HG02610 (cell line): ENCODE measurements at regions not wholly inside any gene's neighbourhood (a gene's known extent, or its start where the extent isn't known, plus 50 kb on each side); places are given as distances from the start of the nearest gene placed in this dataset.

Experiments
- ATAC-seq: cut with Tn5 transposase; IDR thresholded peaks from one replicate; pipeline ENCODE4 v1.9.1; 2021; ENCODE audit warnings: mild to moderate bottlenecking, moderate library complexity; ENCODE audit not compliant: unreplicated experiment

GRCh38 chr17:33352526-33352925 is 59.4 kb upstream of the ASIC2 start:
- ATAC-seq = no peak

- ATAC-seq = no peak
These were observed 63.2 kb upstream of the ASIC2 start for GRCh38 chr17:33356266-33356665.

GRCh38 chr17:33363475-33363874 is 70.4 kb upstream of the ASIC2 start:
- ATAC-seq = no peak

- ATAC-seq = no peak
These were observed 73.9 kb upstream of the ASIC2 start for GRCh38 chr17:33366960-33367359.

DNA sequence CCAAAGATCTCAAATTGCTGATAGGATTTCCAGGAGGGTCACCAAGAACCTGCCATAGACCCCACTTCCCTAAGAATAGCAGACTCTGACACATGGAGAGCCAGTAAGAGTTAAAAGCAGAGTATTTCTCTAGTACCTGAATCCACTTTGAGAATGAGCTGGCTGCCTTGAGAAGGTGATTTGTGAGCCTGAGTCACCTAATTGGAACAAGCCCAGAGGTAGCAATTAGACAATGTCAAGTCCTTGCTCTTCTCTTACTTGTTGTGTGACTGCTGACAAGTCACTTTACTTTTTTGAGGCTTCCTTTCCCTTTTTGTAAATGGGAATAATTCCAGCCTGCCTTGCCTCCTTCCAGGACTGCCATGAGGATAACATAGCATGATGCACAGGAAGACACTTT is 76.1 kb upstream of the ASIC2 start:
- ATAC-seq = no peak

GRCh38 chr17:33369876-33370275 is 76.8 kb upstream of the ASIC2 start:
- ATAC-seq = no peak

- no peak for ATAC-seq
These were observed 77.3 kb upstream of the ASIC2 start for GRCh38 chr17:33370401-33370800.

GRCh38 chr17:33371377-33371776 is 78.3 kb upstream of the ASIC2 start:
- ATAC-seq = no peak

DNA sequence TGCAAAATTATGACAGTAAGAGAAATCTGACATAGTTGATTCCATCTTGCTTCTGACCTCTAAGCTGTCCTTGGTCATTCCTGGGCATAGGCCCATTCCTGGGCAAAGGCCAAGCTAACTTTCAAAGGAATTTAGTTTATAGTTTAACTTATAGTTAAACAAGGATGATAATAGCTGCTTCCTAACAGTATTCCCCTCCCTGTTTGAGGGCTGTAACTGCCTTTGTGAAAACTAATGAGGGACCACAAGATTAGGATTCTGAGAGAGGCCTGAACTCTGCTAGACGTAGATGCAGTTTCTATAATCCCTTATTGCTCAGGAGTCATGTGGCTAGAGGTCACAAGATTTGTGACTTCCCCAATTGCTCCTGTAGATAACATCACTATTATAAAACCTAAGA is 80.2 kb upstream of the ASIC2 start:
- no peak for ATAC-seq

DNA sequence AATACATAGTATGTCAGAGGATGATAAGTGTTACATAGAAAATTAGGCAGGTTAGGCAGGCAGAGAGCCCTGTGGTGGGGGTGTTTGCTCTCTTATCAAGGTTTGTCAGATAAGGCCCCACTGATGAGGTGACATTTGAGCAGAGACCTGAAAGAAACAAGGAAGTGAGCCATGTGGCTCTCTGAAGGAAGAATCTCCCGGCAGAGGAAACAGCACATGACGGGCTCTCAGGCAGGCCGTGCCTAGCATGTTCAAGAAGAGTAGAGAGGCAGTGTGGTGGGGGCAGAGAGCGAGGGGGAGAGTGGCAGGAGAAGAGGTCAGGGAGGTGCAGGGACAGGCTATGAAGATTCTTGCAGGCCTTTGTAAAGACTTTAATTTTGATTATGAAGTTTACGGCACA is 82.0 kb upstream of the ASIC2 start:
- ATAC-seq = no peak

GRCh38 chr17:33375783-33376182 is 82.7 kb upstream of the ASIC2 start:
- no peak for ATAC-seq

- no peak for ATAC-seq
These were observed 84.9 kb upstream of the ASIC2 start for GRCh38 chr17:33377837-33378595.

DNA sequence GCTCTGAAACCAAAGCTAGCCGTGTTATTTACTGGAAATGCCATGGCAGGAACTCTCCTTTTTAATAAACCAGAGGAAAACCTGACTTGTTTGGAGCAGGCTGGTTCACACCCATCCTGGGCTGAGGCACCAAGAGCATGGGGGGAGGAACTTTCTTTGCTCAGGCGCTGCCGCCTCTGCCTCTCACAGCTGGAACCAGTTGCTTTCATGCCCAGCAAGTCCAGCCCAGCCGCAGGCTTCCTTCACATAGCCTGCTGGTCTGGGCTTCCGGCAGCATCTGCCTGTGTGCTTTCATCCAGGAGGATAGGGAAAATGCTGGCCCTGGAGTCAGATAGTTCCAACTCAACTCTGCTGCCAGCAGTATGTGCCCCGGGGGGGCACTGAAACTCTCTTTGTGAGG is 88.1 kb upstream of the ASIC2 start:
- ATAC-seq = no peak

- ATAC-seq = no peak
These were observed 90.5 kb upstream of the ASIC2 start for GRCh38 chr17:33383488-33384023.

GRCh38 chr17:33385133-33385532 is 92.0 kb upstream of the ASIC2 start:
- ATAC-seq = no peak

GRCh38 chr17:33385713-33386112 is 92.6 kb upstream of the ASIC2 start:
- no peak for ATAC-seq

- ATAC-seq = no peak
These were observed 94.3 kb upstream of the ASIC2 start for GRCh38 chr17:33387406-33387805.

DNA sequence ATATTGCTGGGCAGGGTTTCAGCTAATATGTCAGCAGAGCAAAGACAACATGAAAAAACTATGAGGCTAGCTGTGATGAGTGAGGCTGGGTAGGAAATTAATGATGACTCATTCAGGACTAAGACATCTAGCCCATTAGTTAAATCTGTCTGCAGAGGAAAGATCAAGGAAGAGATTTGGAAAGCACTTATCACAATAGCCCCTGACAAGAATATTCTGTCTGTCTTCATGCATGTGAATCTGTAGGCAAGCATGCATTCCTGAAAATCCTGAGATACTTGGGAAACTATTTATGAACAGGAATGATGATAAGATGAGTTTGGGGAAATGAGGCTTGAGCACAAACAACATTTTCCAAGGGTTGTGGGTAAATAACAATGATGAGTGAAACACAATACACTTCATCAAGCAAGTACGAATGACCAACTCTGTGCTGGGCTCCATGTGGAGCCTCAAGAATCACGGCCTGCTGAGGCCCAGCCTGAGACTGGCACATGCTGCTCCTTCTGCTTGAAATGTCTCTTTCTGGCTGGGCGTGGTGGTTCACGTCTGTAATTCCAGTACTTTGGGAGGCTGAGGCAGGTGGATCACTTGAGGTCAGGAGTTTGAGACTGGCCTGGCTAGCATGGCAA is 96.5 kb upstream of the ASIC2 start:
- no peak for ATAC-seq

GRCh38 chr17:33390479-33391176 is 97.5 kb upstream of the ASIC2 start:
- no peak for ATAC-seq

DNA sequence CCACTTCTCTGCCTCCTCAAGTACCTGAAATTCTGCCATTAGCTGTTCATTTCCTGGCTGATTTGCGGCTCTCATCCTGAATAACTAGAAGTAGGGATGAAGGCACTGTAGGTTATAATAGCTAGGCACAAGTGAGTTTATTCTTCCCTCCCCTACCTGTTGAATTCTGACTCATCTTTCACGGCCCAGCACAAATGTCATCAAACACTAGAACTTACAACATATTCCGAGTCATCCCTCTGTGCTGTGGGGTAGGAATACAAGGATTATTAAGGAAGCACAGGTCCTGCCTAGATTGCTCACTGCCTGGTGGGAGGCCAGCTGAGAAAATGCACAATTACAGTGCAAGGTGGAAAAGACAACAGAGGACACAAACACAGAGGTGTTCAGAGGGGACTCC is 103.7 kb upstream of the ASIC2 start:
- no peak for ATAC-seq

GRCh38 chr17:33398386-33398785 is 105.3 kb upstream of the ASIC2 start:
- no peak for ATAC-seq

DNA sequence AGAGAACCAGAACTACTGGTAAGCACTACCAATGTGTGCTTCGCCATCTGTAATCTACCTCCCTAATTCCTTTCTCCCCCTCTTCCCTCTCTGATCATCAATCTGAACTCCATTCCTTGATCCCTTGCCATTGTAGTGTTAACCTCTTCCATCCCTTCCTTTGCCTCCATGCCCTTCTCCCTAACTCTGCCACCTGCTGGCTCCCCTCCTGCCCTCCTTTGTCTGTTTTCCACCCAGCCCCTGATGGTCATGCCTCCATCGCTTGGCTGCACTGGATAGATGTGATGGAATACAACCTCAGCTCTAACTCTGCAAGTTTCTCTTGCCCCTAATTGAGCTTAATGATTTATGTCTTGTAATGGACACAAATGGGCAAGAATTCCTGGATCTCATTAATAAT is 108.2 kb upstream of the ASIC2 start:
- ATAC-seq = no peak
